Mesothelial cell of epicardium (in vitro differentiated cells): ENCODE measurements at regions not wholly inside any gene's neighbourhood (a gene's known extent, or its start where the extent isn't known, plus 50 kb on each side); places are given as distances from the start of the nearest gene placed in this dataset.

ENCODE experiments used
- DNase-seq, 2 experiments: peaks; one replicate each; pipeline ENCODE4 v3.0.0; 2021; ENCODE audit warnings: low spot score in 2 of 2; ENCODE audit not compliant: unreplicated experiment in 2 of 2
- H3K27ac Mint-ChIP-seq: 2 replicates; pipeline ENCODE4 v1.8.0; 2021; ENCODE audit warnings: mixed read lengths
- H3K27me3 Mint-ChIP-seq: 2 replicates; pipeline ENCODE4 v1.8.0; 2021; ENCODE audit warnings: low read depth, mixed read lengths
- H3K36me3 Mint-ChIP-seq: 2 replicates; pipeline ENCODE4 v1.8.0; 2021; ENCODE audit warnings: mixed read lengths
- H3K4me1 Mint-ChIP-seq: 2 replicates; pipeline ENCODE4 v1.8.0; 2021; ENCODE audit warnings: mixed read lengths
- H3K4me3 Mint-ChIP-seq: 2 replicates; pipeline ENCODE4 v1.8.0; 2021; ENCODE audit warnings: mild to moderate bottlenecking, moderate library complexity, mixed read lengths
- H3K9me3 Mint-ChIP-seq: 2 replicates; pipeline ENCODE4 v1.8.0; 2021; ENCODE audit warnings: mixed read lengths
- TF ChIP-seq, protein P1 (sequence below): fragments of 200-600 bp; sonication (generic); IDR thresholded peaks from one replicate; pipeline ENCODE4 v1.5.0; 2021; ENCODE audit warnings: antibody characterized with exemption; ENCODE audit not compliant: unreplicated experiment

DNA sequence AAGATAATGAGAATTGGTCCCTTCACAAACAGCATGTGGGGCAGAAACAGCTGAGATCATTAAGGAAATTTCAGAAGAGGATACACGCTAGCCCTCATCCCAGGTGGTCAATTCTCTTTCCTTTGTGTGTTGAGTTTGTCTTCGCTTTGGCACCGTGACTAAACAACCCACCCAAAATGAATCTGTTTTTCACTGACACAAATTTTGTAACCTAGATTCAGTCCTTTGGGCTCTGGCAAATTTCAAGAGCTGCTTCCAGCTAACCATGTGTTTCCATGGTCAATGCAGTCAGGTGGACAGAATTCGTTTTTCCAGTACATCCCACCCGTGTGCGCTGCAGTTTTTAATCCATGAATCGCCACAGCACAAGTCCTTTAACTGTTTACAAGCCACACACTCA, 435.4 kb downstream of the WDR72 start:
- TF ChIP-seq, protein P1, sequence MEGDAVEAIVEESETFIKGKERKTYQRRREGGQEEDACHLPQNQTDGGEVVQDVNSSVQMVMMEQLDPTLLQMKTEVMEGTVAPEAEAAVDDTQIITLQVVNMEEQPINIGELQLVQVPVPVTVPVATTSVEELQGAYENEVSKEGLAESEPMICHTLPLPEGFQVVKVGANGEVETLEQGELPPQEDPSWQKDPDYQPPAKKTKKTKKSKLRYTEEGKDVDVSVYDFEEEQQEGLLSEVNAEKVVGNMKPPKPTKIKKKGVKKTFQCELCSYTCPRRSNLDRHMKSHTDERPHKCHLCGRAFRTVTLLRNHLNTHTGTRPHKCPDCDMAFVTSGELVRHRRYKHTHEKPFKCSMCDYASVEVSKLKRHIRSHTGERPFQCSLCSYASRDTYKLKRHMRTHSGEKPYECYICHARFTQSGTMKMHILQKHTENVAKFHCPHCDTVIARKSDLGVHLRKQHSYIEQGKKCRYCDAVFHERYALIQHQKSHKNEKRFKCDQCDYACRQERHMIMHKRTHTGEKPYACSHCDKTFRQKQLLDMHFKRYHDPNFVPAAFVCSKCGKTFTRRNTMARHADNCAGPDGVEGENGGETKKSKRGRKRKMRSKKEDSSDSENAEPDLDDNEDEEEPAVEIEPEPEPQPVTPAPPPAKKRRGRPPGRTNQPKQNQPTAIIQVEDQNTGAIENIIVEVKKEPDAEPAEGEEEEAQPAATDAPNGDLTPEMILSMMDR = no peak
- Mint-ChIP-seq H3K27ac (no peak overlapping the region), H3K27me3 (peaks cover 6% of the 10 kb centered on the region), H3K9me3 (no peaks in the 10 kb centered on the region), H3K4me1 (no peaks in the 10 kb centered on the region), H3K4me3 (no peak overlapping the region), H3K36me3 (no peaks in the 10 kb centered on the region)
- DNase-seq = no peak

GRCh38 chr15:53323191-53323590, 436.3 kb downstream of the WDR72 start:
- Mint-ChIP-seq H3K9me3 (no peaks in the 10 kb centered on the region), H3K27ac (no peak overlapping the region), H3K4me3 (no peak overlapping the region), H3K4me1 (no peaks in the 10 kb centered on the region), H3K36me3 (no peaks in the 10 kb centered on the region), H3K27me3 (peaks cover 6% of the 10 kb centered on the region)
- no peak for DNase-seq
- TF ChIP-seq, protein P1 = no peak

DNA sequence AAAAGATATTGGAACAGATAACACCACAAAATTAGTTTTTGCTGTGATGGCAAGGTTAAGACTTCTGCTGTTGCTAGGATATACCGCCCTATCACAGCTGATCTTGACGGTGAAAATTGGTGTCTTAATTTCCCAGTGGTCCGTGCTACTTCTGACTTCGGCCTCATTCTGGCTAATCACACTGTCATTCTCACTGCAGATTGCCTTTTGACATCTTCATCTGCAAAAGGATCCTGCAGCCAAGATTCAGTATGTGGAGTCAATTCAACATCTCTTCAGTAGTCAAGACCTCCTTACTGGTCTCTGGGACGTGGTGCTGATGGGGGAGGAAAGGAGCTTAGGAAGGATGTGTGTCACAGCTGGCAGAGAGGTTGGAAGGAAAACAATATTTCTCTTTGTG, 438.6 kb downstream of the WDR72 start:
- TF ChIP-seq, protein P1 = no peak
- no peaks in the 10 kb centered on the region for H3K9me3 Mint-ChIP-seq

GRCh38 chr15:53312707-53313106, 446.8 kb downstream of the WDR72 start:
- no peak overlapping the region for H3K27ac Mint-ChIP-seq
- DNase-seq = no peak
- TF ChIP-seq, protein P1 = no peak
- H3K4me3 Mint-ChIP-seq = no peak overlapping the region
- no peaks in the 10 kb centered on the region for H3K9me3 Mint-ChIP-seq
- H3K36me3 Mint-ChIP-seq = no peaks in the 10 kb centered on the region
- H3K4me1 Mint-ChIP-seq = no peaks in the 10 kb centered on the region
- H3K27me3 Mint-ChIP-seq = peaks cover 18% of the 10 kb centered on the region

More for the DNA sequence above, 438.6 kb downstream of the WDR72 start:
- no peak overlapping the region for H3K4me3 Mint-ChIP-seq
- H3K27me3 Mint-ChIP-seq = peaks cover 9% of the 10 kb centered on the region
- DNase-seq = no peak
- no peaks in the 10 kb centered on the region for H3K4me1 Mint-ChIP-seq
- H3K36me3 Mint-ChIP-seq = no peaks in the 10 kb centered on the region
- H3K27ac Mint-ChIP-seq = no peak overlapping the region

GRCh38 chr15:53310709-53311108, 448.8 kb downstream of the WDR72 start:
- no peak for DNase-seq
- Mint-ChIP-seq H3K27ac (no peak overlapping the region), H3K4me3 (no peak overlapping the region), H3K9me3 (no peaks in the 10 kb centered on the region), H3K36me3 (no peaks in the 10 kb centered on the region), H3K27me3 (peaks cover 17% of the 10 kb centered on the region), H3K4me1 (no peaks in the 10 kb centered on the region)
- TF ChIP-seq, protein P1 = no peak

GRCh38 chr15:53307952-53308624, 451.4 kb downstream of the WDR72 start:
- Mint-ChIP-seq H3K4me1 (no peaks in the 10 kb centered on the region), H3K4me3 (no peak overlapping the region), H3K36me3 (no peaks in the 10 kb centered on the region), H3K9me3 (no peaks in the 10 kb centered on the region), H3K27ac (no peak overlapping the region), H3K27me3 (peaks cover 22% of the 10 kb centered on the region)
- TF ChIP-seq, protein P1 = no peak
- DNase-seq = no peak
